Natural killer cell (primary cell): ENCODE measurements at regions not wholly inside any gene's neighbourhood (a gene's known extent, or its start where the extent isn't known, plus 50 kb on each side); places are given as distances from the start of the nearest gene placed in this dataset.

Source experiments
- ATAC-seq, 3 donors: fragments of 150-1000 bp in 2 of 3; fragments of 200-7000 bp in 1 of 3; cut with Tn5 transposase; 1 replicate in 1 of 3; 2 replicates in 2 of 3; pipeline ENCODE4 v1.10.0; 2021; ENCODE audit warnings: mild to moderate bottlenecking in 2 of 3, moderate library complexity in 2 of 3
- DNase-seq, 2 donors: peaks; one replicate each; pipeline versions ENCODE4 v3.0.0 to v3.0.0-alpha.2; 2013 to 2021; ENCODE audit warnings: mixed read lengths in 1 of 2
- H3K27ac ChIP-seq: one replicate; pipeline ENCODE4 v1.5.1; 2013; ENCODE audit warnings: mild to moderate bottlenecking, low read length
- H3K27me3 ChIP-seq: one replicate; pipeline ENCODE4 v1.6.1; 2013; ENCODE audit warnings: low read length; ENCODE audit not compliant: control insufficient read depth, insufficient read depth
- H3K36me3 ChIP-seq: one replicate; pipeline ENCODE4 v1.6.1; 2013; ENCODE audit warnings: low read length; ENCODE audit not compliant: control insufficient read depth, insufficient read depth
- H3K4me1 ChIP-seq: one replicate; pipeline ENCODE4 v1.6.1; 2013; ENCODE audit warnings: low read length; ENCODE audit not compliant: control insufficient read depth, insufficient read depth
- H3K4me3 ChIP-seq: one replicate; pipeline ENCODE4 v1.5.1; 2013; ENCODE audit warnings: low read length
- H3K9me3 ChIP-seq: one replicate; pipeline ENCODE4 v1.6.1; 2013; ENCODE audit warnings: low read length; ENCODE audit not compliant: control insufficient read depth, insufficient read depth
- H3K27ac Mint-ChIP-seq, 2 donors: one replicate each; pipeline ENCODE4 v1.8.0; 2022; ENCODE audit warnings: mild to moderate bottlenecking in 2 of 2, mixed read lengths in 2 of 2, moderate library complexity in 1 of 2
- H3K27me3 Mint-ChIP-seq, 2 donors: one replicate each; pipeline ENCODE4 v1.8.0; 2022; ENCODE audit warnings: low read depth in 2 of 2, mixed read lengths in 2 of 2
- H3K36me3 Mint-ChIP-seq: one replicate; pipeline ENCODE4 v1.8.0; 2022; ENCODE audit warnings: mixed read lengths
- H3K4me1 Mint-ChIP-seq, 2 donors: one replicate each; pipeline ENCODE4 v1.8.0; 2022; ENCODE audit warnings: mixed read lengths in 2 of 2
- H3K4me3 Mint-ChIP-seq: one replicate; pipeline ENCODE4 v1.8.0; 2022; ENCODE audit warnings: mild to moderate bottlenecking, moderate library complexity, mixed read lengths
- H3K9me3 Mint-ChIP-seq, 2 donors: one replicate each; pipeline ENCODE4 v1.8.0; 2022; ENCODE audit warnings: mixed read lengths in 2 of 2
- CTCF ChIP-seq: fragments of 200-600 bp; IDR thresholded peaks from one replicate; pipeline ENCODE4 v1.8.0; 2022; ENCODE audit warnings: antibody characterized with exemption
- WGBS: methylation state at CpG from one replicate; pipeline ENCODE4 v1.1.7; 2013; ENCODE audit warnings: missing lambda C conversion rate; ENCODE audit not compliant: insufficient coverage; 5-methylcytosine and 5-hydroxymethylcytosine counted together
- intact Hi-C: fragments of 100-400 bp; cut with micrococcal nuclease; formaldehyde crosslinking; loops from one replicate; pipeline ENCODE4 v1.14.2; 2022

- 60% methylated on average over 4 of the region's 5 CpGs for WGBS
- Mint-ChIP-seq H3K36me3 (no peaks in the 10 kb centered on the region), H3K4me1 (peaks cover 14 to 19% of the 10 kb centered on the region in 2 donors), H3K27me3 (peaks cover 0 to 4% of the 10 kb centered on the region in 2 donors), H3K4me3 (no peak overlapping the region), H3K9me3 (peaks cover 0 to 2% of the 10 kb centered on the region in 2 donors), H3K27ac (no peak overlapping the region)
- no peak for TF ChIP-seq CTCF
- no peak overlapping the region for H3K27ac ChIP-seq
- DNase-seq (no peak), ATAC-seq (peak in 2 of 3 donors; percentile 42 to 55)
- intact Hi-C loops: no loop called here
- H3K4me1 ChIP-seq: no peaks in the 10 kb centered on the region
- no peak overlapping the region for H3K4me3 ChIP-seq
- no peaks in the 10 kb centered on the region for H3K27me3 ChIP-seq
- H3K36me3 ChIP-seq: no peaks in the 10 kb centered on the region
- no peaks in the 10 kb centered on the region for H3K9me3 ChIP-seq
Measured at GRCh38 chr3:25887907-25888306, 98.0 kb downstream of the OXSM start.

GRCh38 chr3:25888892-25889524, 99.1 kb downstream of the OXSM start:
- Mint-ChIP-seq H3K36me3 (no peaks in the 10 kb centered on the region), H3K4me1 (peaks cover 14 to 19% of the 10 kb centered on the region in 2 donors), H3K9me3 (peaks cover 0 to 2% of the 10 kb centered on the region in 2 donors), H3K27me3 (no peaks in the 10 kb centered on the region), H3K4me3 (no peak overlapping the region), H3K27ac (no peak overlapping the region)
- Histone ChIP-seq H3K27me3 (no peaks in the 10 kb centered on the region), H3K4me3 (no peak overlapping the region), H3K4me1 (no peaks in the 10 kb centered on the region), H3K27ac (no peak overlapping the region), H3K36me3 (no peaks in the 10 kb centered on the region), H3K9me3 (no peaks in the 10 kb centered on the region)
- intact Hi-C loops: no loop called here
- no peak for ATAC-seq
- no peak for TF ChIP-seq CTCF
- DNase-seq: no peak

GRCh38 chr3:25889525-25889917, 99.6 kb downstream of the OXSM start:
- H3K4me3 Mint-ChIP-seq: no peak overlapping the region
- Histone ChIP-seq H3K27me3 (no peaks in the 10 kb centered on the region), H3K4me3 (no peak overlapping the region), H3K36me3 (no peaks in the 10 kb centered on the region), H3K27ac (no peak overlapping the region), H3K4me1 (no peaks in the 10 kb centered on the region), H3K9me3 (no peaks in the 10 kb centered on the region)
- TF ChIP-seq CTCF: no peak
- H3K27me3 Mint-ChIP-seq: no peaks in the 10 kb centered on the region
- H3K9me3 Mint-ChIP-seq: peaks cover 0 to 2% of the 10 kb centered on the region in 2 donors
- H3K4me1 Mint-ChIP-seq: peaks cover 14 to 19% of the 10 kb centered on the region in 2 donors
- intact Hi-C loops: no loop called here
- no peaks in the 10 kb centered on the region for H3K36me3 Mint-ChIP-seq
- no peak for ATAC-seq
- H3K27ac Mint-ChIP-seq: no peak overlapping the region
- DNase-seq: no peak
- 96% methylated on average over 2 of the region's 2 CpGs for WGBS

GRCh38 chr3:25894101-25894500, 104.2 kb downstream of the OXSM start:
- no peaks in the 10 kb centered on the region for H3K36me3 ChIP-seq
- no peak overlapping the region for H3K27ac ChIP-seq
- DNase-seq: no peak
- Mint-ChIP-seq H3K4me1 (no peaks in the 10 kb centered on the region), H3K36me3 (no peaks in the 10 kb centered on the region), H3K27ac (no peak overlapping the region), H3K9me3 (no peaks in the 10 kb centered on the region), H3K27me3 (no peaks in the 10 kb centered on the region), H3K4me3 (no peak overlapping the region)
- intact Hi-C loops: no loop called here
- TF ChIP-seq CTCF: no peak
- no peaks in the 10 kb centered on the region for H3K9me3 ChIP-seq
- ATAC-seq: no peak
- no peak overlapping the region for H3K4me3 ChIP-seq
- 100% methylated on average over 2 of the region's 3 CpGs for WGBS
- no peaks in the 10 kb centered on the region for H3K4me1 ChIP-seq
- no peaks in the 10 kb centered on the region for H3K27me3 ChIP-seq
